Activated B cell treated with CpG ODN at 0.5 μM for 24 hours (primary cell): ENCODE measurements at regions not wholly inside any gene's neighbourhood (a gene's known extent, or its start where the extent isn't known, plus 50 kb on each side); places are given as distances from the start of the nearest gene placed in this dataset.

Experiments
- ATAC-seq: fragments of 200-7000 bp; cut with Tn5 transposase; one replicate; pipeline ENCODE4 v1.10.0; 2021; ENCODE audit warnings: low read depth, mild to moderate bottlenecking, moderate library complexity
- CTCF ChIA-PET: fragments of 350-600 bp; sonication (Branson Sonifier 250); formaldehyde crosslinking; loops from one replicate; lab custom pipeline; 2021; ENCODE audit warnings: antibody characterized with exemption; lab: Charles Lee
- POLR2A ChIA-PET: fragments of 350-600 bp; sonication (Branson Sonifier 250); formaldehyde crosslinking; loops from one replicate; lab custom pipeline; 2021; ENCODE audit warnings: antibody characterized with exemption; lab: Charles Lee
- DNase-seq: peaks from one replicate; pipeline ENCODE4 v3.0.0; 2022
- H3K27ac Mint-ChIP-seq: one replicate; pipeline ENCODE4 v1.8.0; 2020; ENCODE audit warnings: mixed read lengths
- H3K27me3 Mint-ChIP-seq: one replicate; pipeline ENCODE4 v1.8.0; 2021; ENCODE audit warnings: mixed read lengths
- H3K36me3 Mint-ChIP-seq: one replicate; pipeline ENCODE4 v1.8.0; 2021; ENCODE audit warnings: low read depth, mixed read lengths
- H3K4me1 Mint-ChIP-seq: one replicate; pipeline ENCODE4 v1.8.0; 2021; ENCODE audit warnings: mixed read lengths
- H3K4me3 Mint-ChIP-seq: one replicate; pipeline ENCODE4 v1.8.0; 2020; ENCODE audit warnings: mild to moderate bottlenecking, mixed read lengths
- H3K9me3 Mint-ChIP-seq: one replicate; pipeline ENCODE4 v1.8.0; 2020; ENCODE audit warnings: mixed read lengths
- CTCF ChIP-seq: fragments of 200-600 bp; IDR thresholded peaks from one replicate; pipeline ENCODE4 v1.8.0; 2022; ENCODE audit warnings: antibody characterized with exemption, mild to moderate bottlenecking
- intact Hi-C: fragments of 100-400 bp; cut with micrococcal nuclease; formaldehyde crosslinking; loops from one replicate; pipeline ENCODE4 v1.15.1; 2024

- no peak for TF ChIP-seq CTCF
- no peaks in the 10 kb centered on the region for H3K36me3 Mint-ChIP-seq
- H3K27me3 Mint-ChIP-seq, result peaks cover 11% of the 10 kb centered on the region
These were observed 96.0 kb downstream of the RASGEF1B start for GRCh38 chr4:81375745-81376144.

GRCh38 chr4:81369886-81370285 lies 101.8 kb downstream of the RASGEF1B start:
- intact Hi-C loops, result no loop called here
- peaks cover 8% of the 10 kb centered on the region for H3K27me3 Mint-ChIP-seq
- ChIA-PET CTCF (interaction anchor here (1.2 kb wide), 1 partner anchor 18 kb away, joined by 5 read pairs; no protein-coding TSS in a partner anchor), POLR2A (no interaction called here)
- TF ChIP-seq CTCF, result no peak
- no peaks in the 10 kb centered on the region for H3K36me3 Mint-ChIP-seq
- no peaks in the 10 kb centered on the region for H3K9me3 Mint-ChIP-seq
- ATAC-seq, result no peak
- H3K27ac Mint-ChIP-seq, result no peak overlapping the region
- no peaks in the 10 kb centered on the region for H3K4me1 Mint-ChIP-seq
- H3K4me3 Mint-ChIP-seq, result no peak overlapping the region
- DNase-seq, result no peak

More at GRCh38 chr4:81375745-81376144, 96.0 kb downstream of the RASGEF1B start:
- no peaks in the 10 kb centered on the region for H3K9me3 Mint-ChIP-seq
- DNase-seq, result no peak
- H3K27ac Mint-ChIP-seq, result no peak overlapping the region
- ChIA-PET POLR2A (no interaction called here), CTCF (no interaction called here)
- intact Hi-C loops, result no loop called here
- H3K4me3 Mint-ChIP-seq, result no peak overlapping the region
- no peaks in the 10 kb centered on the region for H3K4me1 Mint-ChIP-seq
- ATAC-seq, result no peak

- TF ChIP-seq CTCF, result no peak
- no peaks in the 10 kb centered on the region for H3K36me3 Mint-ChIP-seq
- peaks cover 4% of the 10 kb centered on the region for H3K27me3 Mint-ChIP-seq
- CTCF ChIA-PET, result no interaction called here
- ATAC-seq (no peak), DNase-seq (no peak)
- H3K27ac Mint-ChIP-seq, result no peak overlapping the region
- H3K9me3 Mint-ChIP-seq, result no peaks in the 10 kb centered on the region
- H3K4me3 Mint-ChIP-seq, result no peak overlapping the region
- POLR2A ChIA-PET, result no interaction called here
- intact Hi-C loops, result no loop called here
- H3K4me1 Mint-ChIP-seq, result no peaks in the 10 kb centered on the region
These were observed 104.9 kb downstream of the RASGEF1B start for GRCh38 chr4:81366779-81367178.

- POLR2A ChIA-PET, result no interaction called here
These were observed 111.0 kb downstream of the RASGEF1B start for GRCh38 chr4:81360737-81361136.

DNA sequence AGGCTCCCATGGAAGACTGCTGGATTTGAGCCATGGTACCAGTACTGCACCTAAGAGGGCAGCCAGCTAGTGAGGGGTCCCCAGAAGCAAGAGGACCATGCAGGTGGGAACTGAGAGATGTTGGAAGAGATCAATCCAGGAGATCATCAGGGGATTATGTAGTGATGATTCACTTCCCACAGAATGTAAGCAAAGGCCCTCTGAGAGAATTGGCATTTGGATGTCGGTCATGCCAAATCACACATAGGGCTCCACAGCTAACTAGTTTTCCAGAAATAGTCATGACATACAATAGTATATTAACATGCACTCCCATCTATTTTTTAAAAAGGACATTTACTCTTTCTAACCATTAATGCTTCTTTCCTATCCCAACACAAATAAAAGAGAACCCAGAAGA lies 112.5 kb downstream of the RASGEF1B start:
- ChIA-PET POLR2A (no interaction called here), CTCF (no interaction called here)
- ATAC-seq (no peak), DNase-seq (no peak)
- H3K4me1 Mint-ChIP-seq, result no peaks in the 10 kb centered on the region
- H3K36me3 Mint-ChIP-seq, result no peaks in the 10 kb centered on the region
- H3K27ac Mint-ChIP-seq, result no peak overlapping the region
- peaks cover 7% of the 10 kb centered on the region for H3K27me3 Mint-ChIP-seq
- no peak overlapping the region for H3K4me3 Mint-ChIP-seq
- no peak for TF ChIP-seq CTCF
- intact Hi-C loops, result no loop called here
- no peaks in the 10 kb centered on the region for H3K9me3 Mint-ChIP-seq

More at GRCh38 chr4:81360737-81361136, 111.0 kb downstream of the RASGEF1B start:
- ATAC-seq (no peak), DNase-seq (no peak)
- no peak for TF ChIP-seq CTCF
- no peaks in the 10 kb centered on the region for H3K4me1 Mint-ChIP-seq
- H3K27me3 Mint-ChIP-seq, result peaks cover 7% of the 10 kb centered on the region
- no peaks in the 10 kb centered on the region for H3K9me3 Mint-ChIP-seq
- intact Hi-C loops, result no loop called here
- CTCF ChIA-PET, result interaction anchor here (1.5 kb wide), 1 partner anchor 9 kb away, joined by 7 read pairs; no protein-coding TSS in a partner anchor
- H3K36me3 Mint-ChIP-seq, result no peaks in the 10 kb centered on the region
- no peak overlapping the region for H3K27ac Mint-ChIP-seq
- H3K4me3 Mint-ChIP-seq, result no peak overlapping the region
